Caco-2 (cell line): ENCODE measurements at regions not wholly inside any gene's neighbourhood (a gene's known extent, or its start where the extent isn't known, plus 50 kb on each side); places are given as distances from the start of the nearest gene placed in this dataset.

Source experiments
- BruUV-seq: library from RNA; stranded (reverse); fragments of 400-500 nt; replicated peaks from 2 replicates; lab custom pipeline; 2021; lab: Mats Ljungman, UMichigan
- CTCF ChIA-PET: fragments of 300-600 bp; sonication (Branson Sonifier 250); formaldehyde crosslinking; loops from one replicate; lab custom pipeline; 2022; ENCODE audit warnings: antibody characterized with exemption; lab: Charles Lee
- POLR2A ChIA-PET: fragments of 300-600 bp; sonication (Branson Sonifier 250); formaldehyde crosslinking; loops from one replicate; lab custom pipeline; 2022; ENCODE audit warnings: antibody characterized with exemption; lab: Charles Lee
- DNase-seq, 2 experiments: peaks; one replicate each; pipeline versions ENCODE4 v3.0.0 to v3.0.0-alpha.2; 2020 to 2022
- H3K27me3 ChIP-seq: replicated peaks from 2 replicates; pipeline ENCODE4 v1.6.0; 2011; ENCODE audit warnings: low read length; ENCODE audit not compliant: control insufficient read depth, insufficient read depth
- H3K36me3 ChIP-seq: 2 replicates; pipeline ENCODE4 v1.5.1; 2011; ENCODE audit warnings: low read length; ENCODE audit not compliant: control insufficient read depth, insufficient read depth
- H3K4me1 ChIP-seq: fragments of 250-450 bp; sonication (Bioruptor Pico); 2 replicates; pipeline ENCODE4 v1.5.1; 2020; ENCODE audit warnings: mild to moderate bottlenecking
- H3K4me3 ChIP-seq: 2 replicates; pipeline ENCODE4 v1.5.1; 2011; ENCODE audit warnings: low read depth, mild to moderate bottlenecking, control low read depth, low read length
- H3K9me3 ChIP-seq: fragments of 250-450 bp; sonication (Bioruptor Pico); 2 replicates; pipeline ENCODE4 v1.5.1; 2020; ENCODE audit warnings: mild to moderate bottlenecking, moderate library complexity
- H3K27ac Mint-ChIP-seq: one replicate; pipeline ENCODE4 v1.8.0; 2022; ENCODE audit warnings: mixed read lengths; ENCODE audit not compliant: unreplicated experiment
- H3K27me3 Mint-ChIP-seq: one replicate; pipeline ENCODE4 v1.8.0; 2022; ENCODE audit warnings: mixed read lengths; ENCODE audit not compliant: insufficient read depth, unreplicated experiment
- H3K36me3 Mint-ChIP-seq: one replicate; pipeline ENCODE4 v1.8.0; 2022; ENCODE audit warnings: mild to moderate bottlenecking, mixed read lengths; ENCODE audit not compliant: insufficient read depth, unreplicated experiment
- H3K4me1 Mint-ChIP-seq: one replicate; pipeline ENCODE4 v1.8.0; 2022; ENCODE audit warnings: low read depth, mixed read lengths; ENCODE audit not compliant: unreplicated experiment
- H3K4me3 Mint-ChIP-seq: one replicate; pipeline ENCODE4 v1.8.0; 2022; ENCODE audit warnings: mild to moderate bottlenecking, moderate library complexity, mixed read lengths; ENCODE audit not compliant: unreplicated experiment
- H3K9me3 Mint-ChIP-seq: one replicate; pipeline ENCODE4 v1.8.0; 2022; ENCODE audit warnings: mixed read lengths; ENCODE audit not compliant: unreplicated experiment
- intact Hi-C: fragments of 100-400 bp; cut with micrococcal nuclease; formaldehyde crosslinking; loops from one replicate; pipeline ENCODE4 v1.10.0; 2022; ENCODE audit not compliant: unreplicated experiment
- TF ChIP-seq, protein P1 (sequence below), 2 experiments: fragments of 200-600 bp in 1 of 2; IDR thresholded peaks; 1 replicate in 1 of 2; 2 replicates in 1 of 2; pipeline versions ENCODE4 v1.5.1 to v1.8.0; 2011 to 2022; ENCODE audit warnings: antibody characterized with exemption in 1 of 2, control low read depth in 1 of 2, inconsistent platforms in 1 of 2, low read depth in 1 of 2, low read length in 1 of 2, mild to moderate bottlenecking in 1 of 2, moderate library complexity in 1 of 2; ENCODE audit not compliant: insufficient read depth in 1 of 2, severe bottlenecking in 1 of 2, unreplicated experiment in 1 of 2

DNA sequence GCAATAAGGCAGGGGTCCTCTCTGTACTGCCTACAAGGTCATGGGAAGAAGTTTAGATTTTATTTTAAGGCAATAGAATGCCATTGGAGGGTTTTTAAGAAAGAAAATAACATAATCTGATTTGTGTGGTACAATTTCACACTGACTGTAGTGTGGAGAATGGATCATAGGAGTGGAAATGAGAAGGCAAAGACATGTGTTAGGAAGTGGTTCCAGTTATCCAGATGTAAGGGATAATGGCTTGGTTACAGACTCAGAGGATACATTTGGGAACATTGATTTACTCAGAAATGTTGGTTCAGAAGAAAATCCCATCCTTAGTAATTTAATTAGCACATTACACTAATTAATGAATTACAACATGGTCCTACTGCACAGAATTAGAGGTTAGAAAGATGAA lies 788.2 kb downstream of the SLITRK5 start:
- ChIA-PET POLR2A (no interaction called here), CTCF (no interaction called here)
- no TSS peak for BruUV-seq

DNA sequence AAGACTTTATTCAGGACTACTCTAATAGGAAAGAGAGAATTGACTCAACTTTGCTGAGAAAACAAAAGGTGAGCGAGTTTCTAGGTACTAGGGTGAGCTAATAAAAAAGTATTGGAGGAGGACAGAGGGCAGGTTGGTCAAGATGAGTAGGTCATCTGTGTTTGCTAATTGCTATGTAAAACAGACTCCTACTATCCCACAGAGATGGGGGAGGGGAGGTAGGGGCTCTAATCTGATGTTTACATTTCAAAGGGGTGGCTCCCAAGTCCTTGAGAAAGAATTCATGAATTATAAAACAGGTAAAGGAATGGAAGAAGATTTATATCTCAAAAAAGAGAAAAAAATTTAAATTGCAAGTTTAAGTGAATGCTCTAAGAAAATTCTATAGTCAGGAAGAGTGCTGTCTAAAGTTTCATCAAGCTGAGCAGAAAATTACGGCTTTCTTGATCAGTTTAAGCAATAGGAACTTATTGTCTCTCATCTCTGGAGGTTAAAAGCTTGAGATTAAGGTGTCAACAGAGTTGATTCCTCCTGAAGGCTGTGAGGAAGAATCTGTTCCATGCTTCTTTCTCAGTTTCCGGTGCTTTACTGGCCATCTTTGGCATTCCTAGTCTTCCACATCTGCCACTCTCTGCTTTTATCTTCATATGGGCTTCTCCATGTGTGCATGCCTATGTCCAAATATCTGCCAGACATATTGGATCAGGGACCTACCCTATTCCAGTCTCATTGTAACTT lies 790.3 kb downstream of the SLITRK5 start:
- POLR2A ChIA-PET = no interaction called here
- Histone ChIP-seq H3K4me3 (no peak overlapping the region), H3K4me1 (no peaks in the 10 kb centered on the region), H3K9me3 (no peaks in the 10 kb centered on the region), H3K27me3 (no peaks in the 10 kb centered on the region), H3K36me3 (no peaks in the 10 kb centered on the region)
- H3K4me1 Mint-ChIP-seq = no peaks in the 10 kb centered on the region
- intact Hi-C loops = no loop called here
- no peak overlapping the region for H3K4me3 Mint-ChIP-seq
- no peaks in the 10 kb centered on the region for H3K27me3 Mint-ChIP-seq
- no peak overlapping the region for H3K27ac Mint-ChIP-seq
- CTCF ChIA-PET = no interaction called here
- no peaks in the 10 kb centered on the region for H3K9me3 Mint-ChIP-seq
- no peak for DNase-seq
- TF ChIP-seq, protein P1, sequence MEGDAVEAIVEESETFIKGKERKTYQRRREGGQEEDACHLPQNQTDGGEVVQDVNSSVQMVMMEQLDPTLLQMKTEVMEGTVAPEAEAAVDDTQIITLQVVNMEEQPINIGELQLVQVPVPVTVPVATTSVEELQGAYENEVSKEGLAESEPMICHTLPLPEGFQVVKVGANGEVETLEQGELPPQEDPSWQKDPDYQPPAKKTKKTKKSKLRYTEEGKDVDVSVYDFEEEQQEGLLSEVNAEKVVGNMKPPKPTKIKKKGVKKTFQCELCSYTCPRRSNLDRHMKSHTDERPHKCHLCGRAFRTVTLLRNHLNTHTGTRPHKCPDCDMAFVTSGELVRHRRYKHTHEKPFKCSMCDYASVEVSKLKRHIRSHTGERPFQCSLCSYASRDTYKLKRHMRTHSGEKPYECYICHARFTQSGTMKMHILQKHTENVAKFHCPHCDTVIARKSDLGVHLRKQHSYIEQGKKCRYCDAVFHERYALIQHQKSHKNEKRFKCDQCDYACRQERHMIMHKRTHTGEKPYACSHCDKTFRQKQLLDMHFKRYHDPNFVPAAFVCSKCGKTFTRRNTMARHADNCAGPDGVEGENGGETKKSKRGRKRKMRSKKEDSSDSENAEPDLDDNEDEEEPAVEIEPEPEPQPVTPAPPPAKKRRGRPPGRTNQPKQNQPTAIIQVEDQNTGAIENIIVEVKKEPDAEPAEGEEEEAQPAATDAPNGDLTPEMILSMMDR (IDR thresholded peaks at IDR 0.05; ENCODE audit: insufficient read depth in 1 of 2, low read depth in 1 of 2, low read length in 1 of 2, severe bottlenecking in 1 of 2, unreplicated experiment in 1 of 2) = no peak
- H3K36me3 Mint-ChIP-seq = no peaks in the 10 kb centered on the region
- no TSS peak for BruUV-seq

More for the DNA sequence above, 788.2 kb downstream of the SLITRK5 start:
- H3K36me3 ChIP-seq = no peaks in the 10 kb centered on the region
- Mint-ChIP-seq H3K27me3 (no peaks in the 10 kb centered on the region), H3K4me1 (no peaks in the 10 kb centered on the region), H3K27ac (no peak overlapping the region), H3K4me3 (no peak overlapping the region), H3K36me3 (no peaks in the 10 kb centered on the region), H3K9me3 (no peaks in the 10 kb centered on the region)
- H3K4me1 ChIP-seq = no peaks in the 10 kb centered on the region
- H3K27me3 ChIP-seq = no peaks in the 10 kb centered on the region
- no peaks in the 10 kb centered on the region for H3K9me3 ChIP-seq
- intact Hi-C loops = no loop called here
- TF ChIP-seq, protein P1 (IDR thresholded peaks at IDR 0.05; ENCODE audit: insufficient read depth in 1 of 2, low read depth in 1 of 2, low read length in 1 of 2, severe bottlenecking in 1 of 2, unreplicated experiment in 1 of 2) = no peak
- H3K4me3 ChIP-seq = no peak overlapping the region
- no peak for DNase-seq

DNA sequence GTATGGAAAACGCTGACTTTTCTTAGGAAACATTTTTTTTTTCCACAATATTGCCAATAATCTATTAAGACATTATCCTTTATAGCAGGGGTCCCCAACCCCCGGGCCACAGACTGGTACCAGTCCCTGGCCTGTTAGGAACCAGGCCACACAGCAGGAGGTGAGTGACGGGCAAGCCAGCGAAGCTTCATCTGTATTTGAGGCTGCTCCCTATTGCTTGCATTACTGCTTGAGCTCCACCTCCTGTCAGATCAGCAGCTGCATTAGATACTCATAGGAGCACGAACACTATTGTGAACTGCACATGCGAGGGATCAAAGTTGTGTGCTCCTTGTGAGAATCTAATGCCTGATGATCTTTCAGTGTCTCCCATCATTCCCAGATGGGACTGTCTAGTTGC lies 793.7 kb downstream of the SLITRK5 start:
- Mint-ChIP-seq H3K9me3 (no peaks in the 10 kb centered on the region), H3K27ac (no peak overlapping the region), H3K36me3 (no peaks in the 10 kb centered on the region), H3K4me1 (no peaks in the 10 kb centered on the region), H3K27me3 (no peaks in the 10 kb centered on the region), H3K4me3 (no peak overlapping the region)
- ChIA-PET POLR2A (no interaction called here), CTCF (no interaction called here)
- intact Hi-C loops = no loop called here
- no TSS peak for BruUV-seq
- no peaks in the 10 kb centered on the region for H3K9me3 ChIP-seq
- DNase-seq = no peak
- TF ChIP-seq, protein P1 (IDR thresholded peaks at IDR 0.05; ENCODE audit: insufficient read depth in 1 of 2, low read depth in 1 of 2, low read length in 1 of 2, severe bottlenecking in 1 of 2, unreplicated experiment in 1 of 2) = no peak
- H3K36me3 ChIP-seq = no peaks in the 10 kb centered on the region
- H3K4me1 ChIP-seq = no peaks in the 10 kb centered on the region
- H3K4me3 ChIP-seq = no peak overlapping the region
- H3K27me3 ChIP-seq = no peaks in the 10 kb centered on the region
